GM12873 (cell line): ENCODE measurements at regions not wholly inside any gene's neighbourhood (a gene's known extent, or its start where the extent isn't known, plus 50 kb on each side); places are given as distances from the start of the nearest gene placed in this dataset.
A peak's percentile ranks its signal among the peaks of the same experiment; 100 is the strongest.

ENCODE experiments used
- TF ChIP-seq, protein P1 (sequence below): IDR thresholded peaks from 2 replicates; pipeline ENCODE4 v1.5.1; 2012; ENCODE audit warnings: low read depth, mild to moderate bottlenecking, moderate library complexity, low read length, control low read depth; ENCODE audit not compliant: insufficient read depth; ENCODE audit errors: missing control alignments

DNA sequence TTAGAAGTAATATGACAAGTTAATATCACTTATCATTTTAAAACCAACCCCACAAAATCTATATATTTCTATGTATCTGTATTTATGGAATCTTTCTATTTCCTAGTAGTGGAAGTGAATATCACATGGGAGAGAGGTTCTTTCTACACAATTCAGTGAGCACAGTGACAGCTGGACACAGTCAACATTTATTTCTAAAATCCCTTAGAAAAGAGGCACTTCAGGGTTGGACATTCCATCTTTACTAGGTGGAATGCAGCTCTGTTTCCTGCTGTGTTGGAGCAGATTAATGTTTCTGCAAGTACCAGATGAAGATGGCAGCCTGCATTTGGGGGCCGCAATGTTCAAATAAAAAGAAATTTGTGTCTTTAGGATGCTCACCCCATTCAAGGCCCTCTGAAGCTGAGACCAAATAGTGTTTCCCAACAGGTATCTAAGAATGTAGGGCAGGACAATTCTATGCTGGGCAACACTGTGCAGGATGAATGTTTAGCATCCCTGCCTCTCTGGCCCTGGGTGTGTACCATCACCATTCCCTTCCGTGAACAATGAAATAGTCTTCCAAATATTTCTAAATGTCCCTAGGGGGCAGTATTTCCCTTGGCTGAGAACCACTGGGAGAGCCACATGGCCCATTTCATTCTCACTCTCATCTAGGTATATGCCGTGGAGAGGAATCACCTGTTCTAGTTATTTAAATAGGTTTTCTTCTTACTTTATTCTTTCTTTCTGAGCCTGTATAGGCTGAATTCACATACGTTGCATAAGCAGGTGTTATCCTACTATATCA is 394.8 kb downstream of the PRDM2 start:
- TF ChIP-seq, protein P1, sequence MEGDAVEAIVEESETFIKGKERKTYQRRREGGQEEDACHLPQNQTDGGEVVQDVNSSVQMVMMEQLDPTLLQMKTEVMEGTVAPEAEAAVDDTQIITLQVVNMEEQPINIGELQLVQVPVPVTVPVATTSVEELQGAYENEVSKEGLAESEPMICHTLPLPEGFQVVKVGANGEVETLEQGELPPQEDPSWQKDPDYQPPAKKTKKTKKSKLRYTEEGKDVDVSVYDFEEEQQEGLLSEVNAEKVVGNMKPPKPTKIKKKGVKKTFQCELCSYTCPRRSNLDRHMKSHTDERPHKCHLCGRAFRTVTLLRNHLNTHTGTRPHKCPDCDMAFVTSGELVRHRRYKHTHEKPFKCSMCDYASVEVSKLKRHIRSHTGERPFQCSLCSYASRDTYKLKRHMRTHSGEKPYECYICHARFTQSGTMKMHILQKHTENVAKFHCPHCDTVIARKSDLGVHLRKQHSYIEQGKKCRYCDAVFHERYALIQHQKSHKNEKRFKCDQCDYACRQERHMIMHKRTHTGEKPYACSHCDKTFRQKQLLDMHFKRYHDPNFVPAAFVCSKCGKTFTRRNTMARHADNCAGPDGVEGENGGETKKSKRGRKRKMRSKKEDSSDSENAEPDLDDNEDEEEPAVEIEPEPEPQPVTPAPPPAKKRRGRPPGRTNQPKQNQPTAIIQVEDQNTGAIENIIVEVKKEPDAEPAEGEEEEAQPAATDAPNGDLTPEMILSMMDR, result peak; percentile 43

DNA sequence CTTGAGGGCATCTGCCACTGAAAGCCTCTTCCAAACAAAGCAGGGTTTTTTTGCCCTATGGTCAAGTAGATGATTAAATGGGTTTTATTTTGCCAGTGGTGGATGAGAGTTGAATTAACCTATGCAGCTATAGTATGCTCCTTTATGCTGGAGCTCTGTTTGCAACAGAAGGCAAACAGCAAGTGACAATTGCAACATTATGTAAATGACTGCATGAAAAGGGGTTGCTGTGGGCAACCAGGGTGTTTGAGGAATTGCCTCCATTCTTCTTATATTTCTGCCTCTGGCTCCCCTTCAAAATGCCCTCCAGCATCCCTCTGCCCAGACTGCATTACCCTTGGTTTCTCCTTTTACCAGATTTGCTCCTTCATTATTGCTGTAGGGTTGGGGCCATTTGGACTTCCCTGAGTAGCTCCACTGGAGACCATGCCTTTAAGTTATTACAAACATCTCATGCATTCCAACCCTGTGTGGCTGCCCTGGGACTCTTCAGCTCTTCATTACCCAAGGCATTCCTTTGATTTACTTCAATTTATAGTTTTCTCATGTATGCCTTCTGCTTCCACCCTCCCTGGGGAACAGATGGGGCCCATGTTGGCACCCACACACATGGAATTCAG is 398.4 kb downstream of the PRDM2 start:
- TF ChIP-seq, protein P1, result no peak

DNA sequence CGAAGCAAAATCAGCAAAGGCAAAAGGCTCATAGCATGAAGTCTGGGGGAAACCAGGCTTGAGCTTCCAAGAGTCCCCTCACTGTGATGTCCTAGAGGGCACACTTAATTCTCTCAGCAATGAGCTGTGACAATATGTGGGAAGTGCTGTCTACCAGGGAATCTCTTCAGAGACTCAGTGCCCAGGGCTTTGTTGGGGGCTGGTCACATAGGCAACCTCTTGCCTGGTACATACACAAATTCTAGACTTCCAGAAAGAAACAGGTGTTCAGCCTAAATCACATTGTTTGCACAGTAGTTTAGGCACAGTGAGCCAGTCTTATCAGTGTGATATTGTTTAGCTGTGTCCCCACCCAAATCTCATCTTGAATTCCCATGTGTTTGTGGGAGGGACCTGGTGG is 400.5 kb downstream of the PRDM2 start:
- TF ChIP-seq, protein P1, result no peak

DNA sequence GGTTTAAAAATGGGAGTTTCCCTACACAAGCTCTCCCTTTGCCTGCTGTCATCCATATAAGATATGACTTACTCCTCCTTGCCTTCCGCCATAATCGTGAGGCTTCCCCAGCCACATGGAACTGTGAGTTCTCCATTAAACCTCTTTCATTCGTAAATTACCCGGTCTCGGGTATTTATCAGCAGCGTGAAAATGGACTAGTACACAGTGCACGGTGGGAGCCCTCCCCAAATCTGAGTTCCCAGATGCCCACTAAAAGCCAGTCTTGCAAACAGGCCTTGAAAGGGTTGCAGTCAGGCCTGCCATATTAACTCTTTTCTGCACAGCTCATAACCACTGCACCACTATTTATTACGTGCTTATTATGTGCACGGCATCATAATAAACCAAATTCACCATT is 400.9 kb downstream of the PRDM2 start:
- TF ChIP-seq, protein P1, result no peak

- TF ChIP-seq, protein P1, result no peak
Observed at GRCh38 chr1:14102180-14102579, 402.2 kb downstream of the PRDM2 start.

DNA sequence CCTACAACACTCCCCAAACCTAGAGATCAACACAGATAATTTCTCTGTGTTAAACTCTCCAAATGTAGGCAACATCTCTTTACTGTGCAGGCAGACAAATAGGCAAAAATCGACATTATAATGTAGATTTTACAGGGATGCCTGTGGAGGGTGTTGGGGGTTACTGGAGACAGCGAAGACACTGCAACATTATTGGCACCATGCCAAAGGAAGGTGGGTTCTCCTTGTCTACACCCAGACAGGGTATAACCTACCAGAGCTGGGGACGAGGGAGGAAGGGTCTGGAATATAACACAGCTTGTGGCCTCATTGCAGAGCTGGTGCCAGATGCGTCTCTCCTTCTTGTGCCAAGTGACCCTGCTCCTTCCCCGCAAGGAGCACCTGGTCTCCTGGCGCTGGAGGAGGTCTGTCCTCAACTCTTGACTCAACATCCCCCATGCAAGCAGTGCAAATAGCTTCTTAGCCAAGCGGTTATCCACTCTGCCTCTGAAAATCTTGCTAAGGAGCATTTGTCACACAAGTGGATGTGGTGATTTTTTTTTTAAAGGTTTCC is 404.0 kb downstream of the PRDM2 start:
- TF ChIP-seq, protein P1, result no peak

- TF ChIP-seq, protein P1, result no peak
Observed at GRCh38 chr1:14106126-14106525, 406.1 kb downstream of the PRDM2 start.
